Suprapubic skin (tissue), 4 donors: ENCODE measurements at regions not wholly inside any gene's neighbourhood (a gene's known extent, or its start where the extent isn't known, plus 50 kb on each side); places are given as distances from the start of the nearest gene placed in this dataset.

Source experiments
- DNase-seq, 2 donors: peaks; one replicate each; pipeline ENCODE4 v3.0.0-alpha.2; 2019; ENCODE audit warnings: low spot score in 2 of 2
- H3K27ac ChIP-seq: fragments of 200-600 bp; sonication (generic); one replicate; pipeline ENCODE4 v1.5.1; 2019
- H3K27me3 ChIP-seq: fragments of 200-600 bp; sonication (generic); one replicate; pipeline ENCODE4 v1.5.1; 2019
- H3K36me3 ChIP-seq: fragments of 200-600 bp; sonication (generic); one replicate; pipeline ENCODE4 v1.5.1; 2019
- H3K4me1 ChIP-seq: fragments of 200-600 bp; sonication (generic); one replicate; pipeline ENCODE4 v1.5.1; 2019
- H3K4me3 ChIP-seq: fragments of 200-600 bp; sonication (generic); one replicate; pipeline ENCODE4 v1.5.1; 2019; ENCODE audit warnings: mild to moderate bottlenecking
- H3K9me3 ChIP-seq: fragments of 200-600 bp; sonication (generic); one replicate; pipeline ENCODE4 v1.5.1; 2019
- EP300 ChIP-seq: sonication (generic); formaldehyde crosslinking; IDR thresholded peaks from one replicate; pipeline ENCODE4 v1.6.1; 2017; ENCODE audit warnings: antibody characterized with exemption
- POLR2A ChIP-seq, 2 donors: fragments of 450-650 bp; IDR thresholded peaks; one replicate each; pipeline ENCODE4 v1.6.1; 2017; ENCODE audit warnings: antibody characterized with exemption in 2 of 2, mild to moderate bottlenecking in 2 of 2, moderate library complexity in 2 of 2
- POLR2AphosphoS5 ChIP-seq, 3 donors: sonication (generic); formaldehyde crosslinking; IDR thresholded peaks; one replicate each; pipeline ENCODE4 v1.6.1; 2017; ENCODE audit warnings: antibody characterized with exemption in 3 of 3
- WGBS: methylation state at CpG from one replicate; pipeline ENCODE4 v1.1.5; 2018; 5-methylcytosine and 5-hydroxymethylcytosine counted together
- TF ChIP-seq, protein P1 (sequence below), 2 donors: fragments of 200-600 bp in 1 of 2; fragments of 450-650 bp in 1 of 2; sonication (generic) in 1 of 2; IDR thresholded peaks; one replicate each; pipeline ENCODE4 v1.5.1; 2016 to 2019; ENCODE audit warnings: antibody characterized with exemption in 2 of 2, mild to moderate bottlenecking in 1 of 2, moderate library complexity in 1 of 2

GRCh38 chr13:72648513-72649065 lies 78.8 kb downstream of the MZT1 start:
- no peaks in the 10 kb centered on the region for H3K9me3 ChIP-seq
- H3K36me3 ChIP-seq, result no peaks in the 10 kb centered on the region
- no peak overlapping the region for H3K4me3 ChIP-seq
- no peak overlapping the region for H3K27ac ChIP-seq
- DNase-seq, result no peak
- H3K27me3 ChIP-seq, result peaks cover 6% of the 10 kb centered on the region
- H3K4me1 ChIP-seq, result no peaks in the 10 kb centered on the region
- 55% methylated on average over 8 of the region's 8 CpGs for WGBS
- TF ChIP-seq, protein P1, sequence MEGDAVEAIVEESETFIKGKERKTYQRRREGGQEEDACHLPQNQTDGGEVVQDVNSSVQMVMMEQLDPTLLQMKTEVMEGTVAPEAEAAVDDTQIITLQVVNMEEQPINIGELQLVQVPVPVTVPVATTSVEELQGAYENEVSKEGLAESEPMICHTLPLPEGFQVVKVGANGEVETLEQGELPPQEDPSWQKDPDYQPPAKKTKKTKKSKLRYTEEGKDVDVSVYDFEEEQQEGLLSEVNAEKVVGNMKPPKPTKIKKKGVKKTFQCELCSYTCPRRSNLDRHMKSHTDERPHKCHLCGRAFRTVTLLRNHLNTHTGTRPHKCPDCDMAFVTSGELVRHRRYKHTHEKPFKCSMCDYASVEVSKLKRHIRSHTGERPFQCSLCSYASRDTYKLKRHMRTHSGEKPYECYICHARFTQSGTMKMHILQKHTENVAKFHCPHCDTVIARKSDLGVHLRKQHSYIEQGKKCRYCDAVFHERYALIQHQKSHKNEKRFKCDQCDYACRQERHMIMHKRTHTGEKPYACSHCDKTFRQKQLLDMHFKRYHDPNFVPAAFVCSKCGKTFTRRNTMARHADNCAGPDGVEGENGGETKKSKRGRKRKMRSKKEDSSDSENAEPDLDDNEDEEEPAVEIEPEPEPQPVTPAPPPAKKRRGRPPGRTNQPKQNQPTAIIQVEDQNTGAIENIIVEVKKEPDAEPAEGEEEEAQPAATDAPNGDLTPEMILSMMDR (IDR thresholded peaks at IDR 0.05), result no peak
- TF ChIP-seq POLR2AphosphoS5 (IDR thresholded peaks at IDR 0.05) (no peak), POLR2A (IDR thresholded peaks at IDR 0.05) (no peak), EP300 (no peak)

GRCh38 chr13:72647422-72647821 lies 80.0 kb downstream of the MZT1 start:
- H3K27me3 ChIP-seq, result peaks cover 6% of the 10 kb centered on the region
- 68% methylated on average over 2 of the region's 2 CpGs for WGBS
- H3K9me3 ChIP-seq, result no peaks in the 10 kb centered on the region
- H3K4me1 ChIP-seq, result no peaks in the 10 kb centered on the region
- H3K4me3 ChIP-seq, result no peak overlapping the region
- TF ChIP-seq POLR2A (IDR thresholded peaks at IDR 0.05) (no peak), POLR2AphosphoS5 (IDR thresholded peaks at IDR 0.05) (no peak), EP300 (no peak)
- TF ChIP-seq, protein P1 (IDR thresholded peaks at IDR 0.05), result no peak
- no peak overlapping the region for H3K27ac ChIP-seq
- no peak for DNase-seq
- H3K36me3 ChIP-seq, result no peaks in the 10 kb centered on the region

DNA sequence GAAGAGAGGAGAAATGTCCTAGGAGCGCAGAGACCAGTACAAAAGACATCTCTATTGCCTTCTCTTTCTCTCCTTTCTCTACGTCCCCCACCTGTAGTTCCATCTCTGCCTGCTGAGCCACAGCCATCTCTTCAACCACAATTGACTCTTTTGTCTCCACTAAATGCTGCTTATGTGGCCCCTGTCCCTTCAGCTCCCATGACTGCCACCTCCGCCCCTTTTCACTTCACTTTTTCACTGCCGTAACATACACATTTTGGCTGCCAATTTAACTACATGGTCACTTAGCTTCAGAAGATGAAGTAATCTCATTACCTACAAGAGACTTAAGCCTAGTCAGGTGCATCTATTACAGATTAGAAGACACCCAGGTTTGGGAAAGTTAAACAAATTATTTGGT lies 81.9 kb downstream of the MZT1 start:
- no peak for TF ChIP-seq POLR2AphosphoS5 (IDR thresholded peaks at IDR 0.05)
- no peak overlapping the region for H3K4me3 ChIP-seq
- no peaks in the 10 kb centered on the region for H3K4me1 ChIP-seq
- no peaks in the 10 kb centered on the region for H3K27me3 ChIP-seq
- no peak overlapping the region for H3K27ac ChIP-seq
- DNase-seq, result no peak
- H3K36me3 ChIP-seq, result no peaks in the 10 kb centered on the region
- no peaks in the 10 kb centered on the region for H3K9me3 ChIP-seq
- WGBS, result 86% methylated on average over 4 of the region's 4 CpGs

GRCh38 chr13:72643311-72643989 lies 84.0 kb downstream of the MZT1 start:
- Histone ChIP-seq H3K9me3 (no peaks in the 10 kb centered on the region), H3K36me3 (no peaks in the 10 kb centered on the region), H3K27me3 (no peaks in the 10 kb centered on the region), H3K27ac (no peak overlapping the region), H3K4me1 (no peaks in the 10 kb centered on the region), H3K4me3 (no peak overlapping the region)
- DNase-seq, result no peak
- 55% methylated on average over 3 of the region's 3 CpGs for WGBS
- TF ChIP-seq, protein P1 (IDR thresholded peaks at IDR 0.05), result peak in 1 of 2 donors; percentile 48
- TF ChIP-seq POLR2A (IDR thresholded peaks at IDR 0.05) (no peak), EP300 (no peak), POLR2AphosphoS5 (IDR thresholded peaks at IDR 0.05) (no peak)

- no peak for DNase-seq
- TF ChIP-seq EP300 (no peak), POLR2AphosphoS5 (IDR thresholded peaks at IDR 0.05) (no peak), POLR2A (IDR thresholded peaks at IDR 0.05) (no peak)
- TF ChIP-seq, protein P1 (IDR thresholded peaks at IDR 0.05), result no peak
- Histone ChIP-seq H3K4me3 (no peak overlapping the region), H3K27ac (no peak overlapping the region), H3K27me3 (no peaks in the 10 kb centered on the region), H3K4me1 (no peaks in the 10 kb centered on the region), H3K9me3 (no peaks in the 10 kb centered on the region), H3K36me3 (no peaks in the 10 kb centered on the region)
- 80% methylated on average over 5 of the region's 5 CpGs for WGBS
Observed at GRCh38 chr13:72639377-72639776, 88.1 kb downstream of the MZT1 start.
